HepG2 (cell line): ENCODE measurements at regions not wholly inside any gene's neighbourhood (a gene's known extent, or its start where the extent isn't known, plus 50 kb on each side); places are given as distances from the start of the nearest gene placed in this dataset.
"Not testable (repeated sequence)": the region's sequence is repeated elsewhere in the genome, so short reads cannot be mapped to it uniquely, and the experiment has no call there.

ENCODE experiments used
- ATAC-seq: fragments of 200-7000 bp; cut with Tn5 transposase; 3 replicates; pipeline ENCODE4 v1.9.1; 2020; ENCODE audit warnings: mild to moderate bottlenecking, moderate library complexity
- BruUV-seq: library from RNA; stranded (reverse); fragments of 400-500 nt; replicated peaks from 2 replicates; lab custom pipeline; 2021; lab: Mats Ljungman, UMichigan
- CTCF ChIA-PET: fragments of 300-600 bp; formaldehyde crosslinking; extraction: SDS; loops from one replicate; lab custom pipeline; 2021; ENCODE audit warnings: low total read pairs, inconsistent platforms, low intra/inter-chr PET ratio; lab: Yijun Ruan, JAX
- POLR2A ChIA-PET: fragments of 350-600 bp; sonication (Branson Sonifier 250); formaldehyde crosslinking; loops from one replicate; lab custom pipeline; 2020; ENCODE audit warnings: antibody characterized with exemption, inconsistent platforms; lab: Yijun Ruan, JAX
- DNase-seq: peaks from one replicate; pipeline ENCODE4 v3.0.0-alpha.2; 2015; ENCODE audit warnings: low spot score
- FAIRE-seq: peaks from 3 replicates; lab custom pipeline; 2011; peaks lifted over from hg19 to GRCh38; lab: Jason Lieb, UNC
- H2AFZ ChIP-seq: one replicate; pipeline ENCODE4 v1.6.1; 2011; ENCODE audit warnings: low read length, inconsistent platforms
- H3K27ac ChIP-seq: fragments of 300-600 bp; 3 replicates; pipeline ENCODE4 v1.8.0; 2011; ENCODE audit warnings: mixed run types, mild to moderate bottlenecking, mixed read lengths, low read length, inconsistent platforms; ENCODE audit not compliant: insufficient read depth; ENCODE audit errors: extremely low read length
- H3K27me3 ChIP-seq, 2 experiments: fragments of 200-600 bp in 1 of 2; 2 replicates in 1 of 2; 3 replicates in 1 of 2; pipeline versions ENCODE4 v1.6.0 to v1.8.0; 2011; ENCODE audit warnings: low read length in 2 of 2, mild to moderate bottlenecking in 2 of 2, moderate library complexity in 2 of 2, inconsistent platforms in 1 of 2; ENCODE audit not compliant: insufficient read depth in 2 of 2, control insufficient read depth in 1 of 2
- H3K36me3 ChIP-seq, 2 experiments: fragments of 200-600 bp in 1 of 2; replicated peaks in 1 of 2; 2 replicates in 1 of 2; 3 replicates in 1 of 2; pipeline versions ENCODE4 v1.5.1 to v1.8.0; 2011; ENCODE audit warnings: low read length in 2 of 2, inconsistent platforms in 1 of 2; ENCODE audit not compliant: insufficient read depth in 2 of 2, control insufficient read depth in 1 of 2
- H3K4me1 ChIP-seq: 2 replicates; pipeline ENCODE4 v1.5.1; 2012; ENCODE audit warnings: low read length, inconsistent platforms; ENCODE audit not compliant: insufficient read depth
- H3K4me2 ChIP-seq: 2 replicates; pipeline ENCODE4 v1.6.0; 2011; ENCODE audit warnings: low read depth, low read length, inconsistent platforms
- H3K4me3 ChIP-seq, 3 experiments: fragments of 200-600 bp in 1 of 3; sonication (generic), shearing (Covaris generic) in 1 of 3; replicated peaks in 1 of 3; 2 replicates each; pipeline ENCODE4 v1.5.1; 2011 to 2016; ENCODE audit warnings: low read length in 3 of 3, inconsistent platforms in 2 of 3, low read depth in 2 of 3, mild to moderate bottlenecking in 2 of 3, control low read depth in 1 of 3, mixed read lengths in 1 of 3; ENCODE audit not compliant: insufficient read depth in 1 of 3
- H3K79me2 ChIP-seq: one replicate; pipeline ENCODE4 v1.6.1; 2011; ENCODE audit warnings: low read length, inconsistent platforms; ENCODE audit not compliant: insufficient read depth
- H3K9ac ChIP-seq: 2 replicates; pipeline ENCODE4 v1.6.0; 2011; ENCODE audit warnings: mild to moderate bottlenecking, low read depth, low read length, inconsistent platforms; ENCODE audit not compliant: insufficient read depth
- H3K9me3 ChIP-seq: 2 replicates; pipeline ENCODE4 v1.5.1; 2012; ENCODE audit warnings: mild to moderate bottlenecking, low read length
- H4K20me1 ChIP-seq: 2 replicates; pipeline ENCODE4 v1.6.0; 2011; ENCODE audit warnings: inconsistent platforms, mild to moderate bottlenecking, low read length, moderate library complexity; ENCODE audit not compliant: insufficient read depth
- CREB1 ChIP-seq, 2 experiments: fragments of 450-650 bp in 1 of 2; IDR thresholded peaks; 2 replicates each; pipeline ENCODE4 v1.6.1; 2016 to 2017; ENCODE audit warnings: control low read depth in 1 of 2, mild to moderate bottlenecking in 1 of 2, missing compliant biosample characterization in 1 of 2, missing genetic modification characterization in 1 of 2
- MAF1 ChIP-seq: sonication (generic); formaldehyde crosslinking; IDR thresholded peaks from 2 replicates; pipeline ENCODE4 v1.5.0; 2020; ENCODE audit warnings: missing genetic modification reagents, borderline replicate concordance
- RBAK ChIP-seq: sonication (generic); formaldehyde crosslinking; IDR thresholded peaks from 2 replicates; pipeline ENCODE4 v1.5.1; 2020; ENCODE audit warnings: mild to moderate bottlenecking, missing genetic modification reagents
- TCF12 ChIP-seq, 2 experiments: fragments of 450-650 bp in 1 of 2; sonication (generic) in 1 of 2; formaldehyde crosslinking in 1 of 2; IDR thresholded peaks; 2 replicates each; pipeline versions ENCODE4 v1.6.1 to v1.8.0; 2017 to 2022; ENCODE audit warnings: antibody characterized with exemption in 1 of 2, mild to moderate bottlenecking in 1 of 2, missing genetic modification reagents in 1 of 2, moderate library complexity in 1 of 2
- ZNF235 ChIP-seq: sonication (generic); formaldehyde crosslinking; IDR thresholded peaks from 2 replicates; pipeline ENCODE4 v1.8.1; 2023; ENCODE audit warnings: mild to moderate bottlenecking, missing genetic modification reagents, borderline replicate concordance
- WGBS: methylation state at CpG from one replicate; pipeline ENCODE4 v1.1.6; 2017; ENCODE audit warnings: low lambda C conversion rate; 5-methylcytosine and 5-hydroxymethylcytosine counted together
- in situ Hi-C: cut with HindIII; loops from 2 replicates; pipeline ENCODE4 v1.10.0; 2017; ENCODE audit warnings: low pct_unique_long_range_greater_than_20kb; ENCODE audit not compliant: extremely low pct_ligation_motif_present
- intact Hi-C: fragments of 100-400 bp; cut with micrococcal nuclease; formaldehyde crosslinking; loops from one replicate; pipeline ENCODE4 v1.10.0; 2022; ENCODE audit not compliant: unreplicated experiment
- TF ChIP-seq, protein P1 (sequence below): sonication (generic); formaldehyde crosslinking; IDR thresholded peaks from 2 replicates; pipeline ENCODE4 v1.4.0; 2020; ENCODE audit warnings: missing genetic modification reagents
- TF ChIP-seq, protein P2 (sequence below): sonication (generic); formaldehyde crosslinking; IDR thresholded peaks from 2 replicates; pipeline ENCODE4 v1.4.0; 2020; ENCODE audit warnings: missing genetic modification reagents; ENCODE audit errors: not compliant biosample characterization

DNA sequence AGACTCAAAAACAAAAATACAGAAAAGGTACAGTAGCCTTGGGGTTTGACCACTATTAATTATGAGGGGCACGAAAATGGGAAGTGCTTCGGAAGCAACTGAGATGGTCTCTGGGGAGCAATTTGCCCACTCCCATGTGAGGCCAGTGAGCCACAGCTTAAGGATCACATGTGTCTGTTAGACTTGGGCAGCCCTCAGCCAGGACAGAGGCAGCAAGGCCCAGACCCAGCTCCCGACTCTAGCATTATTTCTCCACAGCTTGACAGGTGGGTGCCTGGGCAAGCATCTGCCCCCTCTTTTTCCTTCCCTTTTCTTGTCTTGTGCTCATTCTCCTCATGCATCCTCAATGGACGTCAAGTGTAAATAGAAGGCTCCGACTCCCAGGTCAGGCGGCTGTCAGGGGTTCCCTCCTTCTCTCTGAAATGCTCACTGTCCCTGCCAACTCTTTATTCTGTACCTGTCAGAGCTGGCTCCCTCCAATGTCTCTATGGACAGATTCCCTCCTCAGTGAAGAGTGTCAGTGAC is 137.0 kb upstream of the RCN1 start:
- intact Hi-C loops (no loop called here), in situ Hi-C loops (loop anchor here (10.0 to 25.0 kb wide), 3 partner anchors 319 to 717 kb away; no protein-coding TSS in a partner anchor)
- ChIA-PET POLR2A (no interaction called here), CTCF (no interaction called here)
- H3K4me3 ChIP-seq: no peak overlapping the region
- no peaks in the 10 kb centered on the region for H4K20me1 ChIP-seq
- BruUV-seq: no TSS peak
- H3K4me1 ChIP-seq: no peaks in the 10 kb centered on the region
- peaks cover 0 to 13% of the 10 kb centered on the region in 2 experiments; a peak in 1 of 5 replicates for H3K27me3 ChIP-seq
- no peaks in the 10 kb centered on the region for H3K36me3 ChIP-seq
- H3K79me2 ChIP-seq: no peaks in the 10 kb centered on the region
- 20% methylated on average over 6 of the region's 6 CpGs for WGBS
- no peak overlapping the region for H3K9ac ChIP-seq
- ATAC-seq (no peak), DNase-seq (no peak), FAIRE-seq (no peak)
- H2AFZ ChIP-seq: no peak overlapping the region
- TF ChIP-seq, protein P1, sequence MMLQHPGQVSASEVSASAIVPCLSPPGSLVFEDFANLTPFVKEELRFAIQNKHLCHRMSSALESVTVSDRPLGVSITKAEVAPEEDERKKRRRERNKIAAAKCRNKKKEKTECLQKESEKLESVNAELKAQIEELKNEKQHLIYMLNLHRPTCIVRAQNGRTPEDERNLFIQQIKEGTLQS (CRISPR knock-in tag): no peak
- TF ChIP-seq, protein P2, sequence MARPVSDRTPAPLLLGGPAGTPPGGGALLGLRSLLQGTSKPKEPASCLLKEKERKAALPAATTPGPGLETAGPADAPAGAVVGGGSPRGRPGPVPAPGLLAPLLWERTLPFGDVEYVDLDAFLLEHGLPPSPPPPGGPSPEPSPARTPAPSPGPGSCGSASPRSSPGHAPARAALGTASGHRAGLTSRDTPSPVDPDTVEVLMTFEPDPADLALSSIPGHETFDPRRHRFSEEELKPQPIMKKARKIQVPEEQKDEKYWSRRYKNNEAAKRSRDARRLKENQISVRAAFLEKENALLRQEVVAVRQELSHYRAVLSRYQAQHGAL (CRISPR knock-in tag): no peak
- TF ChIP-seq CREB1 (IDR thresholded peaks at IDR 0.05) (no peak), CREB1 (CRISPR knock-in tag; IDR thresholded peaks at IDR 0.05) (no peak), ZNF235 (CRISPR knock-in tag) (no peak), MAF1 (CRISPR knock-in tag) (no peak), TCF12 (IDR thresholded peaks at IDR 0.05) (no peak), TCF12 (CRISPR knock-in tag; IDR thresholded peaks at IDR 0.05) (no peak), RBAK (CRISPR knock-in tag) (no peak)
- H3K9me3 ChIP-seq: no peaks in the 10 kb centered on the region
- H3K4me2 ChIP-seq: no peak overlapping the region
- H3K27ac ChIP-seq: no peak overlapping the region

DNA sequence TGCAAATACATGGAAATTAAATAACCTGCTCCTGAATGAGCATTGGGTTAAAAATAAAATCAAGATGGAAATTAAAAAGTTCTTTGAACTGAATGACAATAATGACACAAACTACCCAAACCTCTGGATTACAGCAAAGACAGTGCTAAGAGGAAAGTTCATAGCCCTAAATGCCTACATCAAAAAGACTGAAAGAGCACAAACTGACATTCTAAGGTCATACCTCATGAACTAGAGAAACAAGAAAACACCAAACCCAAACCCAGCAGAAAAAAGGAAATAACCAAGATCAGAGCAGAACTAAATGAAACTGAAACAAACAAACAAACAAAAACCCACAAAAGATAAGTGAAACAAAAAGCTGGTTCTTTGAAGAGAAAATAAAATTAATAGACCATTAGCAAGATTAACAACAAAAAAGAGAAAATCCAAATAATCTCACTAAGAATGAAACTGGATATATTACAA is 138.6 kb upstream of the PAX6 start:
- H3K9ac ChIP-seq, CTCF ChIA-PET, POLR2A ChIA-PET, H3K4me3 ChIP-seq, H3K4me2 ChIP-seq, H2AFZ ChIP-seq, H3K36me3 ChIP-seq, H3K79me2 ChIP-seq, DNase-seq, H3K9me3 ChIP-seq, H3K27ac ChIP-seq, intact Hi-C loops, H4K20me1 ChIP-seq, BruUV-seq, H3K4me1 ChIP-seq, FAIRE-seq, H3K27me3 ChIP-seq, ATAC-seq: not testable (repeated sequence)
- in situ Hi-C loops: loop anchor here (10.0 to 25.0 kb wide), 3 partner anchors 315 to 712 kb away; no protein-coding TSS in a partner anchor
